CD4-positive, CD25-positive, alpha-beta regulatory T cell (primary cell): ENCODE measurements at regions not wholly inside any gene's neighbourhood (a gene's known extent, or its start where the extent isn't known, plus 50 kb on each side); places are given as distances from the start of the nearest gene placed in this dataset.

Source experiments
- ATAC-seq, 2 donors: fragments of 150-1000 bp; cut with Tn5 transposase; one replicate each; pipeline ENCODE4 v1.10.0; 2021; ENCODE audit warnings: low read depth in 2 of 2, moderate number of reproducible peaks in 2 of 2, moderate library complexity in 1 of 2
- DNase-seq, 3 donors: peaks; one replicate each; pipeline versions ENCODE4 v3.0.0 to v3.0.0-alpha.2; 2012 to 2022; ENCODE audit warnings: mixed read lengths in 1 of 3
- H3K27ac ChIP-seq: one replicate; pipeline ENCODE4 v1.7.0; 2013; ENCODE audit warnings: mild to moderate bottlenecking, low read length; ENCODE audit not compliant: insufficient read depth, poor library complexity, severe bottlenecking
- H3K27me3 ChIP-seq: one replicate; pipeline ENCODE4 v1.7.0; 2013; ENCODE audit warnings: low read length; ENCODE audit not compliant: control insufficient read depth, insufficient read depth
- H3K36me3 ChIP-seq: one replicate; pipeline ENCODE4 v1.7.0; 2013; ENCODE audit warnings: mild to moderate bottlenecking, low read length, moderate library complexity; ENCODE audit not compliant: control insufficient read depth, insufficient read depth
- H3K4me1 ChIP-seq: 2 replicates; pipeline ENCODE4 v1.7.0; 2013; ENCODE audit warnings: mild to moderate bottlenecking, low read length; ENCODE audit not compliant: insufficient read depth, control insufficient read depth, poor library complexity, severe bottlenecking
- H3K4me3 ChIP-seq: one replicate; pipeline ENCODE4 v1.7.0; 2013; ENCODE audit warnings: low read depth, mild to moderate bottlenecking, low read length, moderate library complexity
- H3K9me3 ChIP-seq, 2 experiments: 1 replicate in 1 of 2; 2 replicates in 1 of 2; pipeline ENCODE4 v1.7.0; 2013; ENCODE audit warnings: low read length in 2 of 2, mild to moderate bottlenecking in 1 of 2, moderate library complexity in 1 of 2; ENCODE audit not compliant: control insufficient read depth in 2 of 2
- H3K27ac Mint-ChIP-seq, 3 donors: one replicate each; pipeline ENCODE4 v1.8.0; 2020 to 2022; ENCODE audit warnings: mild to moderate bottlenecking in 3 of 3, mixed read lengths in 3 of 3, moderate library complexity in 2 of 3
- H3K27me3 Mint-ChIP-seq: one replicate; pipeline ENCODE4 v1.8.0; 2022; ENCODE audit warnings: mild to moderate bottlenecking, mixed read lengths
- H3K36me3 Mint-ChIP-seq: one replicate; pipeline ENCODE4 v1.8.0; 2020; ENCODE audit warnings: mixed read lengths
- H3K4me1 Mint-ChIP-seq, 4 donors: one replicate each; pipeline ENCODE4 v1.8.0; 2020 to 2022; ENCODE audit warnings: mixed read lengths in 4 of 4, mild to moderate bottlenecking in 1 of 4
- H3K4me3 Mint-ChIP-seq, 4 donors: one replicate each; pipeline ENCODE4 v1.8.0; 2020 to 2022; ENCODE audit warnings: mild to moderate bottlenecking in 4 of 4, mixed read lengths in 4 of 4, moderate library complexity in 3 of 4
- H3K9me3 Mint-ChIP-seq, 7 donors: one replicate each; pipeline ENCODE4 v1.8.0; 2020 to 2022; ENCODE audit warnings: mixed read lengths in 7 of 7, mild to moderate bottlenecking in 3 of 7, moderate library complexity in 2 of 7

DNA sequence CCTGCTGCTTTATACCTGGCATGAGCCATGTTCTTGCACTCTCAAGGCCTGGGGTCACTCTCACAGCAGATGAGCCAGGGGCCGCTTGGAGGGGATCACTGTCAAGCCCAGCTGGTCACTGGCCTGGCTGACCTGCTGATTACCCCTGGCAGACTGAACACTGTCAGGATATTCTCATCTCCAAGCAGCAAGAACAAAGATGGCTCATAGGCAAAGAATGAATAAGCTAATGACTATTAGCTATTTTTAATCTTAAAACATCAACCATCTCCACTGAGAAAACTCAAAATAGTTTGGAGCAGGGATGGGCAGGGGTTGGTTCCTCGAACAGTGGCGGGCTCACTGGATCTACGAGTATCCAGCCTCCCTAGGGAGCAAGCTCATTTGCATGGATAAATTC lies 64.4 kb upstream of the ACAN start:
- H3K9me3 ChIP-seq = no peaks in the 10 kb centered on the region
- H3K27ac Mint-ChIP-seq = no peak overlapping the region
- no peak overlapping the region for H3K4me3 Mint-ChIP-seq
- no peak overlapping the region for H3K4me3 ChIP-seq
- no peaks in the 10 kb centered on the region for H3K36me3 Mint-ChIP-seq
- ATAC-seq (no peak), DNase-seq (no peak)
- H3K4me1 Mint-ChIP-seq = no peaks in the 10 kb centered on the region
- no peak overlapping the region for H3K27ac ChIP-seq
- no peaks in the 10 kb centered on the region for H3K9me3 Mint-ChIP-seq
- no peaks in the 10 kb centered on the region for H3K4me1 ChIP-seq
- peaks cover 4% of the 10 kb centered on the region for H3K27me3 ChIP-seq
- peaks cover 12% of the 10 kb centered on the region for H3K27me3 Mint-ChIP-seq
- H3K36me3 ChIP-seq = no peaks in the 10 kb centered on the region

DNA sequence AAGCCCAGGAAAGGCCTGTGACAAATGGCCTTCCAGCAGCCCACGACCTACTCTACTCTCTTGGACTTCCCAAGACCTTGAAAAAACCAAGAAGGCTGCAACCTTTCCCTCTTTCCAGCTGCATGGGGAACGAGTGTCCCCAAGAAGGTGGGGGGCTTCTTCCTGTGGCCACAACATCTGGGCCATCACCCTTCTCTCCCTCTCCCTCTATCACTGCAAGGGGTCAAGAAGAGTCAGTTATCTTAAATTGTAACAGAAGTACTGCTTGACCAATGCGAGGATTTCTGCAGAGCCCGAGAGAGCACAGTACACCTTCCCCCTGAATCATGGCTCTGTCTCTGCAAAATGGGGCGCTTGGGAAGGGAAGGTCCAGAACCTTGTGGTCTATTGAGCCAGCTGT lies 63.7 kb upstream of the ACAN start:
- no peak overlapping the region for H3K27ac Mint-ChIP-seq
- no peaks in the 10 kb centered on the region for H3K4me1 Mint-ChIP-seq
- DNase-seq (no peak), ATAC-seq (no peak)
- no peak overlapping the region for H3K4me3 ChIP-seq
- no peak overlapping the region for H3K27ac ChIP-seq
- no peaks in the 10 kb centered on the region for H3K36me3 ChIP-seq
- no peaks in the 10 kb centered on the region for H3K36me3 Mint-ChIP-seq
- no peak overlapping the region for H3K4me3 Mint-ChIP-seq
- H3K27me3 Mint-ChIP-seq = peaks cover 12% of the 10 kb centered on the region
- H3K4me1 ChIP-seq = no peaks in the 10 kb centered on the region
- H3K9me3 Mint-ChIP-seq = no peaks in the 10 kb centered on the region
- peaks cover 4% of the 10 kb centered on the region for H3K27me3 ChIP-seq
- H3K9me3 ChIP-seq = no peaks in the 10 kb centered on the region

GRCh38 chr15:88740356-88740755 lies 62.9 kb upstream of the ACAN start:
- H3K27me3 ChIP-seq = peaks cover 8% of the 10 kb centered on the region
- no peak overlapping the region for H3K4me3 Mint-ChIP-seq
- H3K36me3 Mint-ChIP-seq = no peaks in the 10 kb centered on the region
- H3K9me3 ChIP-seq = no peaks in the 10 kb centered on the region
- DNase-seq = no peak
- H3K27me3 Mint-ChIP-seq = peaks cover 12% of the 10 kb centered on the region
- H3K9me3 Mint-ChIP-seq = no peaks in the 10 kb centered on the region
- H3K27ac ChIP-seq = no peak overlapping the region
- no peaks in the 10 kb centered on the region for H3K4me1 ChIP-seq
- no peaks in the 10 kb centered on the region for H3K36me3 ChIP-seq
- no peaks in the 10 kb centered on the region for H3K4me1 Mint-ChIP-seq
- ATAC-seq = no peak
- H3K27ac Mint-ChIP-seq = no peak overlapping the region
- H3K4me3 ChIP-seq = no peak overlapping the region

GRCh38 chr15:88741046-88741445 lies 62.2 kb upstream of the ACAN start:
- DNase-seq (no peak), ATAC-seq (no peak)
- H3K4me1 ChIP-seq = no peaks in the 10 kb centered on the region
- no peaks in the 10 kb centered on the region for H3K9me3 ChIP-seq
- Mint-ChIP-seq H3K4me3 (no peak overlapping the region), H3K36me3 (no peaks in the 10 kb centered on the region), H3K9me3 (no peaks in the 10 kb centered on the region), H3K27me3 (peaks cover 11% of the 10 kb centered on the region), H3K4me1 (no peaks in the 10 kb centered on the region), H3K27ac (no peak overlapping the region)
- peaks cover 8% of the 10 kb centered on the region for H3K27me3 ChIP-seq
- H3K36me3 ChIP-seq = no peaks in the 10 kb centered on the region
- no peak overlapping the region for H3K27ac ChIP-seq
- no peak overlapping the region for H3K4me3 ChIP-seq

- H3K36me3 ChIP-seq = no peaks in the 10 kb centered on the region
- H3K27ac ChIP-seq = no peak overlapping the region
- Mint-ChIP-seq H3K36me3 (no peaks in the 10 kb centered on the region), H3K9me3 (no peaks in the 10 kb centered on the region), H3K4me1 (no peaks in the 10 kb centered on the region), H3K27me3 (peaks cover 11% of the 10 kb centered on the region), H3K4me3 (no peak overlapping the region), H3K27ac (no peak overlapping the region)
- no peak for ATAC-seq
- H3K9me3 ChIP-seq = no peaks in the 10 kb centered on the region
- H3K4me3 ChIP-seq = no peak overlapping the region
- no peaks in the 10 kb centered on the region for H3K4me1 ChIP-seq
- H3K27me3 ChIP-seq = peaks cover 8% of the 10 kb centered on the region
- no peak for DNase-seq
Observed at GRCh38 chr15:88741671-88742070, 61.6 kb upstream of the ACAN start.

DNA sequence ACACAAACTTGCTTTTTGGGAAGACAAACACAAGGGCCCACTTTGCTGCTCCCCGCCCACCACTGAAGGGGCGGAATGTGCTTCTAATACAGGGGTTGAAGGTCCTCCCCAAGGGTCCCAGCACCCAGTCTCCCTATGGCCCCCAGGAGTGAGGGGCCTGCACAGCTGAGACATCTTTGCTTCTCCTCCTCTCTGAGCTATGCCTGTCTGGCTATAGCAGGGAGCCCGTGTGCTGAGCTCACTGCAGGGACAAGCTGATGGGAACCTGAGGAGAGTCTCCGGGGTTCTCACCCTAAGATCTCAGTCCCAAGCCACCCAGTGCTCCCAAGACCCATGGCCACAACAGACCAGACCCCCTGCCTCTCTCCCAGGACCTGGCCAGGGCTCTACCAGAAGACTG lies 61.1 kb upstream of the ACAN start:
- Mint-ChIP-seq H3K36me3 (no peaks in the 10 kb centered on the region), H3K27ac (no peak overlapping the region), H3K27me3 (peaks cover 6% of the 10 kb centered on the region), H3K9me3 (no peaks in the 10 kb centered on the region), H3K4me3 (no peak overlapping the region), H3K4me1 (no peaks in the 10 kb centered on the region)
- Histone ChIP-seq H3K27me3 (peaks cover 8% of the 10 kb centered on the region), H3K36me3 (no peaks in the 10 kb centered on the region), H3K9me3 (no peaks in the 10 kb centered on the region), H3K4me1 (no peaks in the 10 kb centered on the region), H3K27ac (no peak overlapping the region), H3K4me3 (no peak overlapping the region)
- ATAC-seq (no peak), DNase-seq (no peak)

GRCh38 chr15:88744548-88745020 lies 58.7 kb upstream of the ACAN start:
- Mint-ChIP-seq H3K9me3 (no peaks in the 10 kb centered on the region), H3K27me3 (peaks cover 5% of the 10 kb centered on the region), H3K27ac (no peak overlapping the region), H3K36me3 (no peaks in the 10 kb centered on the region), H3K4me1 (no peaks in the 10 kb centered on the region), H3K4me3 (no peak overlapping the region)
- ATAC-seq (no peak), DNase-seq (no peak)
- Histone ChIP-seq H3K9me3 (no peaks in the 10 kb centered on the region), H3K4me3 (no peak overlapping the region), H3K27ac (no peak overlapping the region), H3K27me3 (peaks cover 4% of the 10 kb centered on the region), H3K36me3 (no peaks in the 10 kb centered on the region), H3K4me1 (no peaks in the 10 kb centered on the region)

- Histone ChIP-seq H3K36me3 (no peaks in the 10 kb centered on the region), H3K9me3 (no peaks in the 10 kb centered on the region), H3K4me3 (no peak overlapping the region), H3K27ac (no peak overlapping the region), H3K27me3 (peaks cover 7% of the 10 kb centered on the region), H3K4me1 (no peaks in the 10 kb centered on the region)
- Mint-ChIP-seq H3K4me1 (no peaks in the 10 kb centered on the region), H3K9me3 (no peaks in the 10 kb centered on the region), H3K36me3 (no peaks in the 10 kb centered on the region), H3K27ac (peak overlapping the region in 1 of 3 donors; percentile 27), H3K4me3 (no peak overlapping the region), H3K27me3 (peaks cover 5% of the 10 kb centered on the region)
- DNase-seq (no peak), ATAC-seq (no peak)
Observed at GRCh38 chr15:88745065-88745464, 58.2 kb upstream of the ACAN start.
